ENCODE measurements at regions not wholly inside any gene's neighbourhood (a gene's known extent, or its start where the extent isn't known, plus 50 kb on each side); places are given as distances from the start of the nearest gene placed in this dataset.

DNA sequence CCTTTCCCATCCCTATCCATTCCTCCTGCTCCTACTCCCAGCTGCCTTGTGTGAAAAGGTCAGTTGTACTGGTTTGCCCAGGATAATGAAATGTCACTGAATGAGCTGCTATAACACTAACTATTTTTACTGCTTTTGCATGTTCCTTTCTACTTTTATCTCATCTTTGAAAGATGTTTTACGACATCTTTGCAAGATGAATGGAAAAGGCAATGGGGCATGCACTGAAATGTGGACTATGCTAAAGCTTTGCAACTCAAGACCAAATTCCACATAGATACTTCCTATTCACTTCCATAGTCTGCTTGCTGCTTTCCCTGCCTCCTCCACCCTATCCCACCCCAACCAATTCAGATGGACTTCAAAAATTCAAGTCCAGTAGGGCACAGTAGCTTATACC, 111.3 kb downstream of the SETD4 start:
- no peak for DNase-seq (ENCODE audit: low spot score in 2 of 2)
- no peaks in the 10 kb centered on the region for H3K9me3 ChIP-seq
- no peaks in the 10 kb centered on the region for H3K36me3 ChIP-seq
- TF ChIP-seq CTCF (IDR thresholded peaks at IDR 0.05) (no peak), EP300 (IDR thresholded peaks at IDR 0.05) (no peak), POLR2A (IDR thresholded peaks at IDR 0.05) (no peak), POLR2AphosphoS5 (IDR thresholded peaks at IDR 0.05) (no peak)
- no peaks in the 10 kb centered on the region for H3K27me3 ChIP-seq
- H3K4me3 ChIP-seq = no peak overlapping the region
- WGBS = 89% methylated on average over 1 of the region's 1 CpG
- no peak overlapping the region for H3K27ac ChIP-seq
- H3K4me1 ChIP-seq = no peaks in the 10 kb centered on the region

DNA sequence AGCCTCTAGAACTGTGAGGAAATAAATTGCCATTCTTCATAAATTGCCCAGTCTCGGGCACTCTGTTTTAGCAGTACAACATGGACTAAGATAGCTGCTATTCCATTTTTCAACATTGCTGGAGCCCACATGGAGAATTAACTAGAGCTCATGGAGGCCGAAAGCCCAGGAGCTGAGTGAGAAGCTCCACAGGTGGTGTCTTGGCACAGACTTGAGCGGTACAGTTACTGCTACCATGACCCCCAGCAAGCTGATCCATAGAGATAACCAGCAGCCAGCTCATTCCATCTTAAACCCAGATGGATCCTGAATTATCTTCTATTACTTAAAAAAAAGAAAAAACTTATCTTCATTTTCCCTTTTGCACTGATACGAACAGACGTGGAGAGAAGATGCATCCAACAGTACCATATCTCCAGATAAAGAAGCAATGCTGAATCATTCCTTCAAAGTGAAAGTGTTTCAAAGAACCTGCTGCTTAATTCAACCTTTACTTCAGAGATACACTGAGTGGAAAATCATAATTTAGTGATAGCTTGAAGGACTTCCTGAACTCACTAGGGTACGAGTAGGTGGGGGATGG, 115.1 kb downstream of the SETD4 start:
- peaks cover 2% of the 10 kb centered on the region for H3K4me1 ChIP-seq
- TF ChIP-seq POLR2A (IDR thresholded peaks at IDR 0.05) = no peak
- no peak for TF ChIP-seq CTCF (IDR thresholded peaks at IDR 0.05)
- no peak for TF ChIP-seq EP300 (IDR thresholded peaks at IDR 0.05)
- TF ChIP-seq POLR2AphosphoS5 (IDR thresholded peaks at IDR 0.05) = no peak
- no peak overlapping the region for H3K27ac ChIP-seq
- no peaks in the 10 kb centered on the region for H3K9me3 ChIP-seq
- no peaks in the 10 kb centered on the region for H3K36me3 ChIP-seq
- 90% methylated on average over 6 of the region's 6 CpGs for WGBS
- DNase-seq (ENCODE audit: low spot score in 2 of 2) = no peak
- no peaks in the 10 kb centered on the region for H3K27me3 ChIP-seq
- no peak overlapping the region for H3K4me3 ChIP-seq

GRCh38 chr21:35943752-35944151, 116.6 kb downstream of the SETD4 start:
- no peak for DNase-seq (ENCODE audit: low spot score in 2 of 2)
- no peak overlapping the region for H3K4me3 ChIP-seq
- no peaks in the 10 kb centered on the region for H3K36me3 ChIP-seq
- no peak overlapping the region for H3K27ac ChIP-seq
- H3K9me3 ChIP-seq = no peaks in the 10 kb centered on the region
- H3K27me3 ChIP-seq = no peaks in the 10 kb centered on the region
- no peak for TF ChIP-seq CTCF (IDR thresholded peaks at IDR 0.05)
- TF ChIP-seq EP300 (IDR thresholded peaks at IDR 0.05) = no peak
- no peak for TF ChIP-seq POLR2AphosphoS5 (IDR thresholded peaks at IDR 0.05)
- TF ChIP-seq POLR2A (IDR thresholded peaks at IDR 0.05) = no peak
- peaks cover 3% of the 10 kb centered on the region for H3K4me1 ChIP-seq
- 94% methylated on average over 3 of the region's 3 CpGs for WGBS

GRCh38 chr21:35942211-35943144, 117.8 kb downstream of the SETD4 start:
- peaks cover 3% of the 10 kb centered on the region for H3K4me1 ChIP-seq
- TF ChIP-seq EP300 (IDR thresholded peaks at IDR 0.05) = no peak
- no peak for TF ChIP-seq CTCF (IDR thresholded peaks at IDR 0.05)
- no peak for TF ChIP-seq POLR2A (IDR thresholded peaks at IDR 0.05)
- no peak for TF ChIP-seq POLR2AphosphoS5 (IDR thresholded peaks at IDR 0.05)
- 87% methylated on average over 8 of the region's 8 CpGs for WGBS

More at GRCh38 chr21:35942211-35943144, 117.8 kb downstream of the SETD4 start:
- no peaks in the 10 kb centered on the region for H3K36me3 ChIP-seq
- no peak overlapping the region for H3K27ac ChIP-seq
- DNase-seq (ENCODE audit: low spot score in 2 of 2) = no peak
- H3K27me3 ChIP-seq = no peaks in the 10 kb centered on the region
- H3K4me3 ChIP-seq = no peak overlapping the region
- no peaks in the 10 kb centered on the region for H3K9me3 ChIP-seq

Measured in suprapubic skin (tissue), 4 donors.